Osteoblast (primary cell): ENCODE measurements at regions not wholly inside any gene's neighbourhood (a gene's known extent, or its start where the extent isn't known, plus 50 kb on each side); places are given as distances from the start of the nearest gene placed in this dataset.
"Not testable (repeated sequence)": the region's sequence is repeated elsewhere in the genome, so short reads cannot be mapped to it uniquely, and the experiment has no call there.

Experiments used
- DNase-seq: peaks from one replicate; pipeline ENCODE4 v3.0.0; 2011; ENCODE audit warnings: low spot score, mixed read lengths; ENCODE audit not compliant: insufficient read length; ENCODE audit errors: missing footprints
- H2AFZ ChIP-seq: 2 replicates; pipeline ENCODE4 v1.6.0; 2011; ENCODE audit warnings: mild to moderate bottlenecking, low read length
- H3K27ac ChIP-seq: 2 replicates; pipeline ENCODE4 v1.5.1; 2011; ENCODE audit warnings: mild to moderate bottlenecking, low read depth, low read length, moderate library complexity
- H3K27me3 ChIP-seq: 2 replicates; pipeline ENCODE4 v1.6.0; 2012; ENCODE audit warnings: mild to moderate bottlenecking, control low read depth, inconsistent platforms, low read length, moderate library complexity; ENCODE audit not compliant: insufficient read depth
- H3K36me3 ChIP-seq: 2 replicates; pipeline ENCODE4 v1.5.1; 2011; ENCODE audit warnings: mild to moderate bottlenecking, low read length, control low read depth, moderate library complexity; ENCODE audit not compliant: insufficient read depth
- H3K4me1 ChIP-seq: 2 replicates; pipeline ENCODE4 v1.5.1; 2011; ENCODE audit warnings: mild to moderate bottlenecking, low read length, control low read depth, moderate library complexity; ENCODE audit not compliant: insufficient read depth
- H3K4me2 ChIP-seq: 2 replicates; pipeline ENCODE4 v1.6.0; 2011; ENCODE audit warnings: mild to moderate bottlenecking, low read length; ENCODE audit not compliant: insufficient read depth
- H3K4me3 ChIP-seq: fragments of 200-600 bp; sonication (generic); 3 replicates; pipeline ENCODE4 v1.5.1; 2012; ENCODE audit warnings: mild to moderate bottlenecking, low read length, inconsistent platforms; ENCODE audit not compliant: insufficient read depth
- H3K79me2 ChIP-seq: 2 replicates; pipeline ENCODE4 v1.6.0; 2012; ENCODE audit warnings: mild to moderate bottlenecking, low read length, control low read depth, inconsistent platforms; ENCODE audit not compliant: insufficient read depth
- H3K9me3 ChIP-seq: 2 replicates; pipeline ENCODE4 v1.5.1; 2011; ENCODE audit warnings: low read depth, low read length, control low read depth
- H4K20me1 ChIP-seq: 2 replicates; pipeline ENCODE4 v1.6.0; 2012; ENCODE audit warnings: mild to moderate bottlenecking, low read length, control low read depth; ENCODE audit not compliant: insufficient read depth
- CTCF ChIP-seq: IDR thresholded peaks from 2 replicates; pipeline ENCODE4 v1.5.1; 2011; ENCODE audit warnings: mild to moderate bottlenecking, low read depth, low read length, moderate library complexity; ENCODE audit errors: extremely low read depth

- DNase-seq: no peak
- no peak overlapping the region for H3K4me2 ChIP-seq
Measured at GRCh38 chr5:148887123-148887881, 60.9 kb downstream of the ADRB2 start.

GRCh38 chr5:148889936-148890335, 63.5 kb downstream of the ADRB2 start:
- H4K20me1 ChIP-seq, H3K79me2 ChIP-seq, H3K27me3 ChIP-seq, H3K9me3 ChIP-seq, H3K4me1 ChIP-seq, H3K27ac ChIP-seq, DNase-seq, H2AFZ ChIP-seq, H3K4me2 ChIP-seq, H3K4me3 ChIP-seq, H3K36me3 ChIP-seq: not testable (repeated sequence)

More at GRCh38 chr5:148887123-148887881, 60.9 kb downstream of the ADRB2 start:
- Histone ChIP-seq H3K4me3 (no peak overlapping the region), H2AFZ (no peak overlapping the region), H3K36me3 (no peaks in the 10 kb centered on the region), H4K20me1 (no peaks in the 10 kb centered on the region), H3K9me3 (no peaks in the 10 kb centered on the region), H3K27ac (no peak overlapping the region), H3K79me2 (no peaks in the 10 kb centered on the region), H3K4me1 (peaks cover 2% of the 10 kb centered on the region), H3K27me3 (no peaks in the 10 kb centered on the region)
- no peak for TF ChIP-seq CTCF

GRCh38 chr5:148895441-148895840, 69.0 kb downstream of the ADRB2 start:
- not testable (repeated sequence) for H3K36me3 ChIP-seq, DNase-seq, H3K27ac ChIP-seq, H3K27me3 ChIP-seq, H4K20me1 ChIP-seq, H2AFZ ChIP-seq, H3K9me3 ChIP-seq, H3K4me1 ChIP-seq, H3K79me2 ChIP-seq, H3K4me2 ChIP-seq, H3K4me3 ChIP-seq

- Histone ChIP-seq H3K4me3 (no peak overlapping the region), H3K79me2 (no peaks in the 10 kb centered on the region), H2AFZ (no peak overlapping the region), H3K27me3 (peaks cover 6% of the 10 kb centered on the region), H3K4me2 (no peak overlapping the region), H3K36me3 (no peaks in the 10 kb centered on the region), H3K27ac (no peak overlapping the region), H3K4me1 (no peaks in the 10 kb centered on the region), H4K20me1 (no peaks in the 10 kb centered on the region), H3K9me3 (no peaks in the 10 kb centered on the region)
- peak; percentile 34 for DNase-seq
- TF ChIP-seq CTCF: no peak
Measured at GRCh38 chr5:148897842-148898241, 71.4 kb downstream of the ADRB2 start.

- H3K4me1 ChIP-seq: no peaks in the 10 kb centered on the region
- H3K4me2 ChIP-seq: no peak overlapping the region
- H2AFZ ChIP-seq: no peak overlapping the region
- H3K27me3 ChIP-seq: peaks cover 6% of the 10 kb centered on the region
- TF ChIP-seq CTCF: no peak
- H3K9me3 ChIP-seq: no peaks in the 10 kb centered on the region
- no peaks in the 10 kb centered on the region for H3K79me2 ChIP-seq
- H3K36me3 ChIP-seq: no peaks in the 10 kb centered on the region
- H3K4me3 ChIP-seq: no peak overlapping the region
- no peaks in the 10 kb centered on the region for H4K20me1 ChIP-seq
- H3K27ac ChIP-seq: no peak overlapping the region
- DNase-seq: no peak
Measured at GRCh38 chr5:148898413-148899075, 72.1 kb downstream of the ADRB2 start.
